IMR-90 (cell line): ENCODE measurements at regions not wholly inside any gene's neighbourhood (a gene's known extent, or its start where the extent isn't known, plus 50 kb on each side); places are given as distances from the start of the nearest gene placed in this dataset.

Source experiments
- ATAC-seq: fragments of 200-7000 bp; cut with Tn5 transposase; 2 replicates; pipeline ENCODE4 v1.9.1; 2020; ENCODE audit warnings: low read depth, mild to moderate bottlenecking, moderate library complexity
- BruUV-seq: library from RNA; stranded (reverse); fragments of 400-500 nt; replicated peaks from 2 replicates; lab custom pipeline; 2021; lab: Mats Ljungman, UMichigan
- CTCF ChIA-PET: fragments of 300-600 bp; formaldehyde crosslinking; extraction: SDS; loops from one replicate; lab custom pipeline; 2021; ENCODE audit warnings: antibody characterized with exemption; lab: Yijun Ruan, JAX
- POLR2A ChIA-PET: fragments of 300-600 bp; sonication (Branson Sonifier 250); formaldehyde crosslinking; loops from one replicate; lab custom pipeline; 2022; ENCODE audit warnings: antibody characterized with exemption; ENCODE audit not compliant: unreplicated experiment; lab: Charles Lee
- DNase-seq: peaks from one replicate; pipeline ENCODE4 v3.0.0; 2013
- H2AFZ ChIP-seq: replicated peaks from 2 replicates; pipeline ENCODE3; 2013; ENCODE audit warnings: low read length, mild to moderate bottlenecking; ENCODE audit not compliant: poor library complexity
- H2AK5ac ChIP-seq: 2 replicates; pipeline ENCODE4 v1.6.1; 2013; ENCODE audit warnings: low read depth, low read length, inconsistent platforms
- H2AK9ac ChIP-seq: replicated peaks from 2 replicates; pipeline ENCODE3; 2013; ENCODE audit warnings: mild to moderate bottlenecking, low read depth, low read length, moderate library complexity; ENCODE audit not compliant: poor library complexity
- H2BK120ac ChIP-seq: 2 replicates; pipeline ENCODE4 v1.6.1; 2013; ENCODE audit warnings: low read depth, low read length, inconsistent platforms
- H2BK15ac ChIP-seq: 3 replicates; pipeline ENCODE4 v1.6.1; 2013; ENCODE audit warnings: low read depth, low read length, inconsistent platforms
- H2BK20ac ChIP-seq: 2 replicates; pipeline ENCODE4 v1.6.1; 2013; ENCODE audit warnings: low read depth, mild to moderate bottlenecking, inconsistent platforms, low read length, moderate library complexity
- H2BK5ac ChIP-seq: 2 replicates; pipeline ENCODE4 v1.6.1; 2013; ENCODE audit warnings: mild to moderate bottlenecking, low read depth, low read length, inconsistent platforms; ENCODE audit not compliant: poor library complexity, severe bottlenecking
- H3K14ac ChIP-seq: replicated peaks from 2 replicates; pipeline ENCODE4 v1.6.1; 2013; ENCODE audit warnings: low read depth, low read length, inconsistent platforms
- H3K18ac ChIP-seq: 2 replicates; pipeline ENCODE4 v1.6.1; 2013; ENCODE audit warnings: low read depth, low read length, control low read depth
- H3K23ac ChIP-seq: 2 replicates; pipeline ENCODE4 v1.6.1; 2013; ENCODE audit warnings: low read depth, low read length, inconsistent platforms
- H3K27ac ChIP-seq: 2 replicates; pipeline ENCODE4 v1.5.1; 2013; ENCODE audit warnings: mild to moderate bottlenecking, control low read depth, low read length; ENCODE audit not compliant: insufficient read depth
- H3K27me3 ChIP-seq: 2 replicates; pipeline ENCODE4 v1.6.1; 2013; ENCODE audit warnings: low read length; ENCODE audit not compliant: control insufficient read depth, insufficient read depth
- H3K36me3 ChIP-seq: 2 replicates; pipeline ENCODE4 v1.6.1; 2013; ENCODE audit warnings: low read length, mixed read lengths; ENCODE audit not compliant: control insufficient read depth, insufficient read depth
- H3K4ac ChIP-seq: 2 replicates; pipeline ENCODE4 v1.6.1; 2013; ENCODE audit warnings: low read depth, low read length, inconsistent platforms
- H3K4me1 ChIP-seq: 2 replicates; pipeline ENCODE4 v1.6.1; 2013; ENCODE audit warnings: low read length, mixed read lengths; ENCODE audit not compliant: control insufficient read depth, insufficient read depth
- H3K4me2 ChIP-seq: 2 replicates; pipeline ENCODE4 v1.6.1; 2013; ENCODE audit warnings: low read depth, mild to moderate bottlenecking, control low read depth, low read length, moderate library complexity
- H3K4me3 ChIP-seq: 2 replicates; pipeline ENCODE4 v1.5.1; 2013; ENCODE audit warnings: low read depth, mild to moderate bottlenecking, control low read depth, low read length, moderate library complexity; ENCODE audit not compliant: insufficient read depth
- H3K56ac ChIP-seq: 2 replicates; pipeline ENCODE4 v1.6.1; 2013; ENCODE audit warnings: low read length, inconsistent platforms; ENCODE audit not compliant: insufficient read depth; ENCODE audit errors: extremely low read depth
- H3K79me1 ChIP-seq, 2 experiments: 2 replicates each; pipeline ENCODE4 v1.6.1; 2013; ENCODE audit warnings: low read length in 2 of 2, inconsistent platforms in 1 of 2, low read depth in 1 of 2
- H3K9ac ChIP-seq: 2 replicates; pipeline ENCODE4 v1.6.1; 2013; ENCODE audit warnings: low read depth, low read length, control low read depth
- H3K9me1 ChIP-seq: 2 replicates; pipeline ENCODE4 v1.6.1; 2013; ENCODE audit warnings: low read length, inconsistent platforms; ENCODE audit not compliant: insufficient read depth
- H3K9me3 ChIP-seq: 2 replicates; pipeline ENCODE4 v1.6.1; 2013; ENCODE audit warnings: low read length; ENCODE audit not compliant: control insufficient read depth, insufficient read depth
- H4K20me1 ChIP-seq: 2 replicates; pipeline ENCODE4 v1.6.1; 2013; ENCODE audit warnings: low read length, inconsistent platforms; ENCODE audit not compliant: insufficient read depth
- H4K5ac ChIP-seq: 2 replicates; pipeline ENCODE4 v1.6.1; 2013; ENCODE audit warnings: mild to moderate bottlenecking, low read depth, low read length, control low read depth
- H4K8ac ChIP-seq, 2 experiments: 2 replicates each; pipeline ENCODE4 v1.6.1; 2013; ENCODE audit warnings: low read depth in 2 of 2, low read length in 2 of 2, control low read depth in 1 of 2, inconsistent platforms in 1 of 2
- H4K91ac ChIP-seq: 2 replicates; pipeline ENCODE4 v1.6.1; 2013; ENCODE audit warnings: low read depth, low read length, inconsistent platforms; ENCODE audit not compliant: insufficient read depth
- BHLHE40 ChIP-seq: fragments of 150-350 bp; IDR thresholded peaks from 2 replicates; pipeline ENCODE4 v1.6.1; 2016; ENCODE audit warnings: mild to moderate bottlenecking, low read depth, low read length
- CHD1 ChIP-seq: IDR thresholded peaks from 2 replicates; pipeline ENCODE4 v1.6.1; 2012; ENCODE audit warnings: low read depth, low read length, improper control_type of control experiment
- CTCF ChIP-seq: conservative IDR thresholded peaks from 2 replicates; pipeline ENCODE4 v1.5.1; 2012; ENCODE audit warnings: mild to moderate bottlenecking, low read depth, low read length, improper control_type of control experiment
- FOS ChIP-seq: fragments of 150-350 bp; IDR thresholded peaks from 2 replicates; pipeline ENCODE4 v1.6.1; 2016; ENCODE audit warnings: low read depth, low read length
- MAZ ChIP-seq: IDR thresholded peaks from 2 replicates; pipeline ENCODE4 v1.6.1; 2012; ENCODE audit warnings: low read depth, mild to moderate bottlenecking, low read length, improper control_type of control experiment, moderate library complexity, borderline replicate concordance
- NFE2L2 ChIP-seq: fragments of 150-350 bp; IDR thresholded peaks from 2 replicates; pipeline ENCODE4 v1.6.1; 2016; ENCODE audit warnings: low read depth, mild to moderate bottlenecking, low read length
- POLR2A ChIP-seq: IDR thresholded peaks from 2 replicates; pipeline ENCODE4 v1.6.1; 2012; ENCODE audit warnings: mild to moderate bottlenecking, low read depth, low read length
- RAD21 ChIP-seq: IDR thresholded peaks from 2 replicates; pipeline ENCODE4 v1.6.1; 2012; ENCODE audit warnings: low read length, improper control_type of control experiment
- RCOR1 ChIP-seq: IDR thresholded peaks from 2 replicates; pipeline ENCODE4 v1.6.1; 2012; ENCODE audit warnings: mild to moderate bottlenecking, low read length, improper control_type of control experiment; ENCODE audit not compliant: insufficient replicate concordance
- USF2 ChIP-seq: fragments of 150-350 bp; IDR thresholded peaks from 2 replicates; pipeline ENCODE4 v1.6.1; 2017; ENCODE audit warnings: mild to moderate bottlenecking, antibody characterized with exemption, low read length, low read depth
- WGBS, 2 experiments: methylation state at CpG; one replicate each; pipeline versions ENCODE4 v1.1.5 to v1.1.7; 2013; ENCODE audit warnings: missing lambda C conversion rate in 2 of 2; ENCODE audit not compliant: insufficient read length in 1 of 2; ENCODE audit errors: extremely low coverage in 2 of 2; 5-methylcytosine and 5-hydroxymethylcytosine counted together
- dilution Hi-C: fragments of 300-500 bp; cut with HindIII; formaldehyde crosslinking; loops from one replicate; pipeline ENCODE4 v1.14.3; 2018; ENCODE audit warnings: low sequenced_read_pairs; ENCODE audit not compliant: unreplicated experiment
- in situ Hi-C: fragments of 300-500 bp; cut with MboI; formaldehyde crosslinking; loops from 3 replicates; pipeline ENCODE4 v1.14.3; 2019; ENCODE audit warnings: low sequenced_read_pairs, inconsistent platforms, mixed read lengths
- intact Hi-C: fragments of 100-400 bp; cut with micrococcal nuclease; formaldehyde crosslinking; loops from 2 replicates; pipeline ENCODE4 v1.10.0; 2022

- 54% methylated on average over 3 of the region's 15 CpGs; no CpG with 5 or more reads in 1 of the 2 experiments for WGBS, 2 experiments
- H3K14ac ChIP-seq = no peak overlapping the region
- no peak overlapping the region for H3K56ac ChIP-seq
- ATAC-seq = no peak
- no peak overlapping the region for H2BK20ac ChIP-seq
- no peaks in the 10 kb centered on the region for H4K20me1 ChIP-seq
- no TSS peak for BruUV-seq
- intact Hi-C loops = no loop called here
- H3K36me3 ChIP-seq = no peaks in the 10 kb centered on the region
- no peak overlapping the region for H3K9ac ChIP-seq
- TF ChIP-seq FOS (no peak), RAD21 (no peak), NFE2L2 (no peak), POLR2A (no peak), BHLHE40 (no peak), MAZ (no peak), CHD1 (no peak), CTCF (no peak), USF2 (no peak), RCOR1 (no peak)
- H2AK5ac ChIP-seq = no peak overlapping the region
- no peak overlapping the region for H2BK120ac ChIP-seq
- ChIA-PET CTCF (no interaction called here), POLR2A (no interaction called here)
- dilution Hi-C loops = no loop called here
- peaks cover 3% of the 10 kb centered on the region; the same call in 1 of the 2 replicates for H3K9me3 ChIP-seq
- DNase-seq = no peak
- H2BK15ac ChIP-seq = no peak overlapping the region
- H3K79me1 ChIP-seq = no peaks in the 10 kb centered on the region
- peaks cover 75% of the 10 kb centered on the region for H3K27me3 ChIP-seq
- H3K18ac ChIP-seq = no peak overlapping the region
- no peak overlapping the region for H2AFZ ChIP-seq
- H2AK9ac ChIP-seq = no peak overlapping the region
- H3K23ac ChIP-seq = no peak overlapping the region
- no peak overlapping the region for H3K4me3 ChIP-seq
- no peak overlapping the region for H3K4ac ChIP-seq
- no peaks in the 10 kb centered on the region for H3K9me1 ChIP-seq
- H2BK5ac ChIP-seq = no peak overlapping the region
- no peak overlapping the region for H3K27ac ChIP-seq
- no peak overlapping the region for H4K8ac ChIP-seq
- no peak overlapping the region for H4K91ac ChIP-seq
- no peak overlapping the region for H3K4me2 ChIP-seq
- no peak overlapping the region for H4K5ac ChIP-seq
- no peaks in the 10 kb centered on the region for H3K4me1 ChIP-seq
- in situ Hi-C loops = no loop called here
These were observed 80.8 kb downstream of the TSPAN17 start for GRCh38 chr5:176727983-176728675.
